GM12873 (cell line): ENCODE measurements at regions not wholly inside any gene's neighbourhood (a gene's known extent, or its start where the extent isn't known, plus 50 kb on each side); places are given as distances from the start of the nearest gene placed in this dataset.

ENCODE experiments used
- TF ChIP-seq, protein P1 (sequence below): IDR thresholded peaks from 2 replicates; pipeline ENCODE4 v1.5.1; 2012; ENCODE audit warnings: low read depth, mild to moderate bottlenecking, moderate library complexity, low read length, control low read depth; ENCODE audit not compliant: insufficient read depth; ENCODE audit errors: missing control alignments

GRCh38 chr1:118459871-118460270 is 274.8 kb upstream of the SPAG17 start:
- TF ChIP-seq, protein P1, sequence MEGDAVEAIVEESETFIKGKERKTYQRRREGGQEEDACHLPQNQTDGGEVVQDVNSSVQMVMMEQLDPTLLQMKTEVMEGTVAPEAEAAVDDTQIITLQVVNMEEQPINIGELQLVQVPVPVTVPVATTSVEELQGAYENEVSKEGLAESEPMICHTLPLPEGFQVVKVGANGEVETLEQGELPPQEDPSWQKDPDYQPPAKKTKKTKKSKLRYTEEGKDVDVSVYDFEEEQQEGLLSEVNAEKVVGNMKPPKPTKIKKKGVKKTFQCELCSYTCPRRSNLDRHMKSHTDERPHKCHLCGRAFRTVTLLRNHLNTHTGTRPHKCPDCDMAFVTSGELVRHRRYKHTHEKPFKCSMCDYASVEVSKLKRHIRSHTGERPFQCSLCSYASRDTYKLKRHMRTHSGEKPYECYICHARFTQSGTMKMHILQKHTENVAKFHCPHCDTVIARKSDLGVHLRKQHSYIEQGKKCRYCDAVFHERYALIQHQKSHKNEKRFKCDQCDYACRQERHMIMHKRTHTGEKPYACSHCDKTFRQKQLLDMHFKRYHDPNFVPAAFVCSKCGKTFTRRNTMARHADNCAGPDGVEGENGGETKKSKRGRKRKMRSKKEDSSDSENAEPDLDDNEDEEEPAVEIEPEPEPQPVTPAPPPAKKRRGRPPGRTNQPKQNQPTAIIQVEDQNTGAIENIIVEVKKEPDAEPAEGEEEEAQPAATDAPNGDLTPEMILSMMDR: no peak

DNA sequence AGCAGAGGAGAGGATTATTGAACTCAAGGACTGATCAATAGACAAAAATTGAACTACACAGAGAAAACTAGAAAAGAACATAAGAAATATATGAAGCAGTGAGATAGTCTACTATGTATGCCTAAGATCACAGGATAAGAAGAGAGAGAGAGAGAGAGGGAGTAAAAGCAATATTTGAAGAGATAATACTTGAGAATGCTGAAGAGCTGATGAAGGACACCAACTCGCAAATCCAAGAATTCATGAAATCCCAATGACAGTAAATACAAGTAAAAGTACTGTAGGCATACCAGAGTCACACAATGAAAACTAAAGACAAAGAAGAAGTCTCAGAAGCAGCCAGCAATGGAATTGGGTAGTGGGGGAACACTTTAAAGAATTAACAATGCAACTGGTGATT is 260.1 kb upstream of the SPAG17 start:
- TF ChIP-seq, protein P1: no peak

- TF ChIP-seq, protein P1: no peak
Measured at GRCh38 chr1:118442214-118442613, 257.2 kb upstream of the SPAG17 start.

GRCh38 chr1:118437664-118438063 is 252.6 kb upstream of the SPAG17 start:
- TF ChIP-seq, protein P1: no peak

DNA sequence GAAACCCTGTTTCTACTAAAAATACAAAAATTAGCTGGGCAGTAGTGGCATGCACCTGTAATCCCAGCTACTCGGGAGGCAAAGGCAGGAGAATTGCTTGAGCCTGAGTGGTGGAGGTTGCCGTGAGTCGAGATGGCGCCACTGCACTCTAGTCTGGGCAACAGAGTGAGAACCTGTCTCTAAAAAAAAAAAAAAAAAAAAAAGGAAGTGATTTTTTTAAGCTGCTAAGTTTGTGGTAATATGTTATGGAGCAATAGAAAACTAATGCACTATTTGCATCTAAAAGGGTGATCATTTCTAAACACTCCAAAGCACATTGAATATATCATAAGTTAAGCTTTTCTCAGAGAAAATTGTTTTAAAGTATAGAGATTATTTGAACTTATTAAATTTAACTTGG is 244.8 kb upstream of the SPAG17 start:
- TF ChIP-seq, protein P1: no peak

DNA sequence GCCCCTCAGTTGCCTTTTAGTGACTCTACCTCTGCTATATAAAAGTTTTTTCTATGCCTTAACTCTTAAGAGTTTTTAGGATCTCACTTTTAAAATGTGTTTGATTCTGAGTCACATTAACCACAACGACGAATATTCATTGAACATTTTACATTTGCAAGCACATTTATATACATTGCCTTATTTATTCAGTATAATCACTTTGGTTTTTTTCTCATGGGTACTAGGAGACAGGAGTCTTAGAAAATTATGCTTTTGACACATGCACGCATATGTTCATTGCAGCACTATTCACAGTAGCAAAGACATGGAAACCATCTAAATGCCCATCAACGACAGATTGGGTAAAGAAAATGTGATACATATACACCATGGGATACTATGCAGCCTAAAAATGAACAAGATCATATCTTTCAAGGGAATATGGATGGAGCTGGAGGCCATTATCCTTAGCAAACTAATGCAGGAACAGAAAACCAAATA is 236.9 kb upstream of the SPAG17 start:
- TF ChIP-seq, protein P1: no peak

- TF ChIP-seq, protein P1: no peak
Measured at GRCh38 chr1:118404024-118404423, 219.0 kb upstream of the SPAG17 start.
